ELR (cell line): ENCODE measurements at regions not wholly inside any gene's neighbourhood (a gene's known extent, or its start where the extent isn't known, plus 50 kb on each side); places are given as distances from the start of the nearest gene placed in this dataset.

ENCODE experiments used
- DNase-seq: peaks from one replicate; pipeline ENCODE4 v3.0.0-alpha.2; 2015; ENCODE audit warnings: low read depth

GRCh38 chr3:8255725-8256124, 245.9 kb upstream of the LMCD1 start:
- no peak for DNase-seq

GRCh38 chr3:8256441-8257071, 245.1 kb upstream of the LMCD1 start:
- DNase-seq = no peak

- no peak for DNase-seq
Measured at GRCh38 chr3:8261018-8261417, 240.6 kb upstream of the LMCD1 start.

GRCh38 chr3:8266730-8267131, 234.9 kb upstream of the LMCD1 start:
- DNase-seq = no peak

GRCh38 chr3:8273479-8273878, 228.1 kb upstream of the LMCD1 start:
- no peak for DNase-seq

GRCh38 chr3:8276056-8276455, 225.6 kb upstream of the LMCD1 start:
- DNase-seq = no peak

- DNase-seq = no peak
Measured at GRCh38 chr3:8276506-8276905, 225.1 kb upstream of the LMCD1 start.

GRCh38 chr3:8278448-8278847, 223.2 kb upstream of the LMCD1 start:
- DNase-seq = no peak

GRCh38 chr3:8279476-8279875, 222.1 kb upstream of the LMCD1 start:
- no peak for DNase-seq

- no peak for DNase-seq
Measured at GRCh38 chr3:8279886-8280550, 221.6 kb upstream of the LMCD1 start.

GRCh38 chr3:8282541-8283165, 219.0 kb upstream of the LMCD1 start:
- no peak for DNase-seq

- DNase-seq = no peak
Measured at GRCh38 chr3:8283193-8283592, 218.4 kb upstream of the LMCD1 start.

GRCh38 chr3:8286086-8286485, 215.5 kb upstream of the LMCD1 start:
- no peak for DNase-seq

- no peak for DNase-seq
Measured at GRCh38 chr3:8286749-8287148, 214.9 kb upstream of the LMCD1 start.

GRCh38 chr3:8290611-8291010, 211.0 kb upstream of the LMCD1 start:
- DNase-seq = no peak

- DNase-seq = no peak
Measured at GRCh38 chr3:8296461-8296860, 205.2 kb upstream of the LMCD1 start.

GRCh38 chr3:8298021-8298954, 203.3 kb upstream of the LMCD1 start:
- no peak for DNase-seq

GRCh38 chr3:8301977-8302735, 199.5 kb upstream of the LMCD1 start:
- DNase-seq = peak; percentile 57

- DNase-seq = peak; percentile 31
Measured at GRCh38 chr3:8303466-8303865, 198.2 kb upstream of the LMCD1 start.

- DNase-seq = no peak
Measured at GRCh38 chr3:8305371-8305770, 196.3 kb upstream of the LMCD1 start.

GRCh38 chr3:8307545-8308110, 194.0 kb upstream of the LMCD1 start:
- DNase-seq = no peak
